Progenitor cell of endocrine pancreas (in vitro differentiated cells): ENCODE measurements at regions not wholly inside any gene's neighbourhood (a gene's known extent, or its start where the extent isn't known, plus 50 kb on each side); places are given as distances from the start of the nearest gene placed in this dataset.
"Not testable (repeated sequence)": the region's sequence is repeated elsewhere in the genome, so short reads cannot be mapped to it uniquely, and the experiment has no call there.

Experiments
- DNase-seq: peaks from one replicate; pipeline ENCODE4 v3.0.0; 2021; ENCODE audit warnings: low spot score; ENCODE audit not compliant: unreplicated experiment
- H3K27ac Mint-ChIP-seq: 2 replicates; pipeline ENCODE4 v1.8.0; 2021; ENCODE audit warnings: mild to moderate bottlenecking, moderate library complexity, mixed read lengths
- H3K27me3 Mint-ChIP-seq: 2 replicates; pipeline ENCODE4 v1.8.0; 2021; ENCODE audit warnings: mixed read lengths
- H3K36me3 Mint-ChIP-seq: 2 replicates; pipeline ENCODE4 v1.8.0; 2022; ENCODE audit warnings: mixed read lengths; ENCODE audit not compliant: insufficient read depth
- H3K4me1 Mint-ChIP-seq: 2 replicates; pipeline ENCODE4 v1.8.0; 2021; ENCODE audit warnings: low read depth, mixed read lengths
- H3K4me3 Mint-ChIP-seq: 2 replicates; pipeline ENCODE4 v1.8.0; 2021; ENCODE audit warnings: low read depth, mild to moderate bottlenecking, moderate library complexity, mixed read lengths
- H3K9me3 Mint-ChIP-seq: 2 replicates; pipeline ENCODE4 v1.8.0; 2021; ENCODE audit warnings: low read depth, mixed read lengths
- CTCF ChIP-seq: fragments of 200-600 bp; sonication (generic); IDR thresholded peaks from one replicate; pipeline ENCODE4 v1.5.0; 2021; ENCODE audit warnings: antibody characterized with exemption, mild to moderate bottlenecking; ENCODE audit not compliant: unreplicated experiment

GRCh38 chr2:44063033-44063432 is 67.2 kb upstream of the LRPPRC start:
- H3K27me3 Mint-ChIP-seq = no peaks in the 10 kb centered on the region
- DNase-seq = no peak
- H3K9me3 Mint-ChIP-seq = peaks cover 16% of the 10 kb centered on the region
- TF ChIP-seq CTCF = no peak
- no peak overlapping the region for H3K4me3 Mint-ChIP-seq
- peaks cover 2% of the 10 kb centered on the region for H3K4me1 Mint-ChIP-seq
- H3K27ac Mint-ChIP-seq = no peak overlapping the region
- no peaks in the 10 kb centered on the region for H3K36me3 Mint-ChIP-seq

GRCh38 chr2:44064281-44064680 is 68.5 kb upstream of the LRPPRC start:
- not testable (repeated sequence) for H3K27ac Mint-ChIP-seq, H3K4me1 Mint-ChIP-seq, H3K4me3 Mint-ChIP-seq, H3K27me3 Mint-ChIP-seq, DNase-seq, H3K36me3 Mint-ChIP-seq
- H3K9me3 Mint-ChIP-seq = peaks cover 20% of the 10 kb centered on the region

GRCh38 chr2:44067012-44067790 is 71.4 kb upstream of the LRPPRC start:
- DNase-seq, H3K36me3 Mint-ChIP-seq, H3K27ac Mint-ChIP-seq: not testable (repeated sequence)

GRCh38 chr2:44067791-44068181 is 72.0 kb upstream of the LRPPRC start:
- H3K9me3 Mint-ChIP-seq, H3K36me3 Mint-ChIP-seq, H3K4me3 Mint-ChIP-seq, H3K4me1 Mint-ChIP-seq, H3K27ac Mint-ChIP-seq, H3K27me3 Mint-ChIP-seq, DNase-seq: not testable (repeated sequence)

More at GRCh38 chr2:44067012-44067790, 71.4 kb upstream of the LRPPRC start:
- H3K4me3 Mint-ChIP-seq, H3K27me3 Mint-ChIP-seq, H3K9me3 Mint-ChIP-seq, H3K4me1 Mint-ChIP-seq: not testable (repeated sequence)

GRCh38 chr2:44071454-44072046 is 75.8 kb upstream of the LRPPRC start:
- Mint-ChIP-seq H3K27me3 (no peaks in the 10 kb centered on the region), H3K9me3 (peaks cover 4% of the 10 kb centered on the region), H3K4me1 (no peaks in the 10 kb centered on the region), H3K27ac (no peak overlapping the region), H3K4me3 (no peak overlapping the region), H3K36me3 (peaks cover 3% of the 10 kb centered on the region)
- DNase-seq = no peak
- TF ChIP-seq CTCF = no peak

- H3K36me3 Mint-ChIP-seq, H3K4me3 Mint-ChIP-seq, H3K27me3 Mint-ChIP-seq, H3K27ac Mint-ChIP-seq, H3K9me3 Mint-ChIP-seq, H3K4me1 Mint-ChIP-seq, DNase-seq: not testable (repeated sequence)
Measured at GRCh38 chr2:44073667-44074066, 77.9 kb upstream of the LRPPRC start.

GRCh38 chr2:44074795-44075194 is 79.0 kb upstream of the LRPPRC start:
- not testable (repeated sequence) for H3K27ac Mint-ChIP-seq, H3K36me3 Mint-ChIP-seq, DNase-seq, H3K4me1 Mint-ChIP-seq, H3K9me3 Mint-ChIP-seq, H3K27me3 Mint-ChIP-seq, H3K4me3 Mint-ChIP-seq

GRCh38 chr2:44075541-44075940 is 79.8 kb upstream of the LRPPRC start:
- Mint-ChIP-seq H3K27me3 (no peaks in the 10 kb centered on the region), H3K4me1 (no peaks in the 10 kb centered on the region), H3K27ac (no peak overlapping the region), H3K36me3 (no peaks in the 10 kb centered on the region), H3K9me3 (no peaks in the 10 kb centered on the region), H3K4me3 (no peak overlapping the region)
- no peak for DNase-seq
- TF ChIP-seq CTCF = no peak
